ENCODE measurements at regions not wholly inside any gene's neighbourhood (a gene's known extent, or its start where the extent isn't known, plus 50 kb on each side); places are given as distances from the start of the nearest gene placed in this dataset.
"Not testable (repeated sequence)": the region's sequence is repeated elsewhere in the genome, so short reads cannot be mapped to it uniquely, and the experiment has no call there.

DNA sequence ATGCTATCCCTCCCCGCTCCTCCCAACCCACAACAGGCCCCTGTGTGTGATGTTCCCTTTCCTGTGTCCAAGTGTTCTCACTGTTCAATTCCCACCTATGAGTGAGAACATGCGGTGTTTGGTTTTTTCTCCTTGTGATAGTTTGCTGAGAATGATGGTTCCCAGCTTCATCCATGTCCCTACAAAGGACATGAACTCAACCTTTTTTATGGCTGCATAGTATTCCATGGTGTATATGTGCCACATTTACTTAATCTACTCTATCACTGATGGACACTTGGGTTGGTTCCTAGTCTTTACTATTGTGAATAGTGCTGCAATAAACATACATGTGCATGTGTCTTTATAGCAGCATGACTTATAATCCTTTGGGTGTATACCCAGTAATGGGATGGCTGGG is 126.6 kb upstream of the HMGN3 start:
- H3K9ac ChIP-seq (ENCODE audit: insufficient read depth, low read depth, low read length); H3K4me2 ChIP-seq (ENCODE audit: low read depth, low read length); in situ Hi-C loops (cut with HindIII; ENCODE audit: extremely low pct_ligation_motif_present, low pct_unique_long_range_greater_than_20kb); intact Hi-C loops (cut with micrococcal nuclease; ENCODE audit: unreplicated experiment); H2AFZ ChIP-seq (ENCODE audit: low read length); H3K79me2 ChIP-seq (ENCODE audit: insufficient read depth, low read length); FAIRE-seq; DNase-seq (ENCODE audit: low spot score); ATAC-seq; CTCF ChIA-PET (ENCODE audit: low intra/inter-chr PET ratio, low total read pairs); H3K27ac ChIP-seq (ENCODE audit: extremely low read length, insufficient read depth, low read length); H3K4me3 ChIP-seq (replicated peaks in 1 of 3; ENCODE audit: insufficient read depth in 1 of 3, low read depth in 2 of 3, low read length in 3 of 3); H3K4me1 ChIP-seq (ENCODE audit: insufficient read depth, low read length); H4K20me1 ChIP-seq (ENCODE audit: insufficient read depth, low read length); H3K27me3 ChIP-seq (ENCODE audit: control insufficient read depth in 1 of 2, insufficient read depth in 2 of 2, low read length in 2 of 2); POLR2A ChIA-PET; H3K9me3 ChIP-seq (ENCODE audit: low read length); BruUV-seq (replicated peaks); H3K36me3 ChIP-seq (replicated peaks in 1 of 2; ENCODE audit: control insufficient read depth in 1 of 2, insufficient read depth in 2 of 2, low read length in 2 of 2): not testable (repeated sequence)
- WGBS (ENCODE audit: low lambda C conversion rate), result 0% methylated on average over 2 of the region's 2 CpGs

DNA sequence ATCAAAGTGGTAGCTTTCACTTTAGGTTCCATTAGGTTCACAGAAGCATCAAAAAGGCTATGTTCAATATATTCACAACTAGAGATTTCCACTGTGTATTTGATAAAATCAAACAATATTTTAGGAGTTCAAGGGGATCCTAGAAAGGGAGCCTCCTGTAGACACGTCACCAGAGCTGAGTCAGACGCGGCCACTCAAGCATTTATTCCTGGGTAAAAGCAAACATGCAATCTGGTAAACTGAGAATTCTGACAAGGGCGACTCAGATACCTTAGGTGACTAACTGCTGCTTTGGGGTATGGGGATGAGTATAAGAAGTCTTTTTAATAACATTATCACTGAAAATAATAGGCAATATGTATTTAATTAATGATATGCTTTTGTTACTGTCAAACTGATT is 118.7 kb upstream of the HMGN3 start:
- Histone ChIP-seq H3K79me2 (ENCODE audit: insufficient read depth, low read length) (no peaks in the 10 kb centered on the region), H4K20me1 (ENCODE audit: insufficient read depth, low read length) (no peaks in the 10 kb centered on the region), H3K4me2 (ENCODE audit: low read depth, low read length) (no peak overlapping the region), H3K4me1 (ENCODE audit: insufficient read depth, low read length) (no peaks in the 10 kb centered on the region), H3K36me3 (replicated peaks in 1 of 2; ENCODE audit: control insufficient read depth in 1 of 2, insufficient read depth in 2 of 2, low read length in 2 of 2) (no peaks in the 10 kb centered on the region), H3K27me3 (ENCODE audit: control insufficient read depth in 1 of 2, insufficient read depth in 2 of 2, low read length in 2 of 2) (peaks cover 0 to 4% of the 10 kb centered on the region in 2 experiments; a peak in 1 of 5 replicates), H3K4me3 (replicated peaks in 1 of 3; ENCODE audit: insufficient read depth in 1 of 3, low read depth in 2 of 3, low read length in 3 of 3) (no peak overlapping the region), H3K9me3 (ENCODE audit: low read length) (no peaks in the 10 kb centered on the region), H3K27ac (ENCODE audit: extremely low read length, insufficient read depth, low read length) (no peak overlapping the region), H3K9ac (ENCODE audit: insufficient read depth, low read depth, low read length) (no peak overlapping the region), H2AFZ (ENCODE audit: low read length) (no peak overlapping the region)
- DNase-seq (ENCODE audit: low spot score) (no peak), FAIRE-seq (no peak), ATAC-seq (no peak)
- BruUV-seq (replicated peaks), result no TSS peak
- in situ Hi-C loops (cut with HindIII; ENCODE audit: extremely low pct_ligation_motif_present, low pct_unique_long_range_greater_than_20kb) (no loop called here), intact Hi-C loops (cut with micrococcal nuclease; ENCODE audit: unreplicated experiment) (no loop called here)
- ChIA-PET CTCF (ENCODE audit: low intra/inter-chr PET ratio, low total read pairs) (no interaction called here), POLR2A (no interaction called here)
- TF ChIP-seq YEATS4 (CRISPR knock-in tag; IDR thresholded peaks at IDR 0.05; ENCODE audit: borderline replicate concordance), result no peak
- TF ChIP-seq ZNF761 (CRISPR knock-in tag; conservative IDR thresholded peaks at IDR 0.05), result no peak
- TF ChIP-seq, protein P1, sequence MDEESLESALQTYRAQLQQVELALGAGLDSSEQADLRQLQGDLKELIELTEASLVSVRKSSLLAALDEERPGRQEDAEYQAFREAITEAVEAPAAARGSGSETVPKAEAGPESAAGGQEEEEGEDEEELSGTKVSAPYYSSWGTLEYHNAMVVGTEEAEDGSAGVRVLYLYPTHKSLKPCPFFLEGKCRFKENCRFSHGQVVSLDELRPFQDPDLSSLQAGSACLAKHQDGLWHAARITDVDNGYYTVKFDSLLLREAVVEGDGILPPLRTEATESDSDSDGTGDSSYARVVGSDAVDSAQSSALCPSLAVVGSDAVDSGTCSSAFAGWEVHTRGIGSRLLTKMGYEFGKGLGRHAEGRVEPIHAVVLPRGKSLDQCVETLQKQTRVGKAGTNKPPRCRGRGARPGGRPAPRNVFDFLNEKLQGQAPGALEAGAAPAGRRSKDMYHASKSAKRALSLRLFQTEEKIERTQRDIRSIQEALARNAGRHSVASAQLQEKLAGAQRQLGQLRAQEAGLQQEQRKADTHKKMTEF (CRISPR knock-in tag; IDR thresholded peaks at IDR 0.05), result no peak
- no peak for TF ChIP-seq SMAD3 (CRISPR knock-in tag; IDR thresholded peaks at IDR 0.05)
- TF ChIP-seq SOX5 (CRISPR knock-in tag; IDR thresholded peaks at IDR 0.05; ENCODE audit: borderline replicate concordance), result no peak
- TF ChIP-seq MTF2 (CRISPR knock-in tag; IDR thresholded peaks at IDR 0.05; ENCODE audit: borderline replicate concordance), result no peak
- TF ChIP-seq, protein P2, sequence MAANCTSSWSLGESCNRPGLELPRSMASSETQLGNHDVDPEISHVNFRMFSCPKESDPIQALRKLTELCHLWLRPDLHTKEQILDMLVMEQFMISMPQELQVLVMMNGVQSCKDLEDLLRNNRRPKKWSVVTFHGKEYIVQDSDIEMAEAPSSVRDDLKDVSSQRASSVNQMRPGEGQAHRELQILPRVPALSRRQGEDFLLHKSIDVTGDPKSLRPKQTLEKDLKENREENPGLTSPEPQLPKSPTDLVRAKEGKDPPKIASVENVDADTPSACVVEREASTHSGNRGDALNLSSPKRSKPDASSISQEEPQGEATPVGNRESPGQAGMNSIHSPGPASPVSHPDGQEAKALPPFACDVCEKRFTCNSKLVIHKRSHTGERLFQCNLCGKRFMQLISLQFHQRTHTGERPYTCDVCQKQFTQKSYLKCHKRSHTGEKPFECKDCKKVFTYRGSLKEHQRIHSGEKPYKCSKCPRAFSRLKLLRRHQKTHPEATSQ (CRISPR knock-in tag; IDR thresholded peaks at IDR 0.05; ENCODE audit: borderline replicate concordance), result no peak
- no peak for TF ChIP-seq IRX3 (CRISPR knock-in tag; IDR thresholded peaks at IDR 0.05; ENCODE audit: borderline replicate concordance, low read depth)
- TF ChIP-seq, protein P3, sequence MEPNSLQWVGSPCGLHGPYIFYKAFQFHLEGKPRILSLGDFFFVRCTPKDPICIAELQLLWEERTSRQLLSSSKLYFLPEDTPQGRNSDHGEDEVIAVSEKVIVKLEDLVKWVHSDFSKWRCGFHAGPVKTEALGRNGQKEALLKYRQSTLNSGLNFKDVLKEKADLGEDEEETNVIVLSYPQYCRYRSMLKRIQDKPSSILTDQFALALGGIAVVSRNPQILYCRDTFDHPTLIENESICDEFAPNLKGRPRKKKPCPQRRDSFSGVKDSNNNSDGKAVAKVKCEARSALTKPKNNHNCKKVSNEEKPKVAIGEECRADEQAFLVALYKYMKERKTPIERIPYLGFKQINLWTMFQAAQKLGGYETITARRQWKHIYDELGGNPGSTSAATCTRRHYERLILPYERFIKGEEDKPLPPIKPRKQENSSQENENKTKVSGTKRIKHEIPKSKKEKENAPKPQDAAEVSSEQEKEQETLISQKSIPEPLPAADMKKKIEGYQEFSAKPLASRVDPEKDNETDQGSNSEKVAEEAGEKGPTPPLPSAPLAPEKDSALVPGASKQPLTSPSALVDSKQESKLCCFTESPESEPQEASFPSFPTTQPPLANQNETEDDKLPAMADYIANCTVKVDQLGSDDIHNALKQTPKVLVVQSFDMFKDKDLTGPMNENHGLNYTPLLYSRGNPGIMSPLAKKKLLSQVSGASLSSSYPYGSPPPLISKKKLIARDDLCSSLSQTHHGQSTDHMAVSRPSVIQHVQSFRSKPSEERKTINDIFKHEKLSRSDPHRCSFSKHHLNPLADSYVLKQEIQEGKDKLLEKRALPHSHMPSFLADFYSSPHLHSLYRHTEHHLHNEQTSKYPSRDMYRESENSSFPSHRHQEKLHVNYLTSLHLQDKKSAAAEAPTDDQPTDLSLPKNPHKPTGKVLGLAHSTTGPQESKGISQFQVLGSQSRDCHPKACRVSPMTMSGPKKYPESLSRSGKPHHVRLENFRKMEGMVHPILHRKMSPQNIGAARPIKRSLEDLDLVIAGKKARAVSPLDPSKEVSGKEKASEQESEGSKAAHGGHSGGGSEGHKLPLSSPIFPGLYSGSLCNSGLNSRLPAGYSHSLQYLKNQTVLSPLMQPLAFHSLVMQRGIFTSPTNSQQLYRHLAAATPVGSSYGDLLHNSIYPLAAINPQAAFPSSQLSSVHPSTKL (CRISPR knock-in tag; IDR thresholded peaks at IDR 0.05), result no peak
- WGBS (ENCODE audit: low lambda C conversion rate), result 44% methylated on average over 4 of the region's 4 CpGs

All from HepG2 (cell line).